Caco-2 (cell line): ENCODE measurements at regions not wholly inside any gene's neighbourhood (a gene's known extent, or its start where the extent isn't known, plus 50 kb on each side); places are given as distances from the start of the nearest gene placed in this dataset.

Experiments
- BruUV-seq: library from RNA; stranded (reverse); fragments of 400-500 nt; replicated peaks from 2 replicates; lab custom pipeline; 2021; lab: Mats Ljungman, UMichigan
- CTCF ChIA-PET: fragments of 300-600 bp; sonication (Branson Sonifier 250); formaldehyde crosslinking; loops from one replicate; lab custom pipeline; 2022; ENCODE audit warnings: antibody characterized with exemption; lab: Charles Lee
- POLR2A ChIA-PET: fragments of 300-600 bp; sonication (Branson Sonifier 250); formaldehyde crosslinking; loops from one replicate; lab custom pipeline; 2022; ENCODE audit warnings: antibody characterized with exemption; lab: Charles Lee
- DNase-seq, 2 experiments: peaks; one replicate each; pipeline versions ENCODE4 v3.0.0 to v3.0.0-alpha.2; 2020 to 2022
- H3K27me3 ChIP-seq: replicated peaks from 2 replicates; pipeline ENCODE4 v1.6.0; 2011; ENCODE audit warnings: low read length; ENCODE audit not compliant: control insufficient read depth, insufficient read depth
- H3K36me3 ChIP-seq: 2 replicates; pipeline ENCODE4 v1.5.1; 2011; ENCODE audit warnings: low read length; ENCODE audit not compliant: control insufficient read depth, insufficient read depth
- H3K4me1 ChIP-seq: fragments of 250-450 bp; sonication (Bioruptor Pico); 2 replicates; pipeline ENCODE4 v1.5.1; 2020; ENCODE audit warnings: mild to moderate bottlenecking
- H3K4me3 ChIP-seq: 2 replicates; pipeline ENCODE4 v1.5.1; 2011; ENCODE audit warnings: low read depth, mild to moderate bottlenecking, control low read depth, low read length
- H3K9me3 ChIP-seq: fragments of 250-450 bp; sonication (Bioruptor Pico); 2 replicates; pipeline ENCODE4 v1.5.1; 2020; ENCODE audit warnings: mild to moderate bottlenecking, moderate library complexity
- H3K27ac Mint-ChIP-seq: one replicate; pipeline ENCODE4 v1.8.0; 2022; ENCODE audit warnings: mixed read lengths; ENCODE audit not compliant: unreplicated experiment
- H3K27me3 Mint-ChIP-seq: one replicate; pipeline ENCODE4 v1.8.0; 2022; ENCODE audit warnings: mixed read lengths; ENCODE audit not compliant: insufficient read depth, unreplicated experiment
- H3K36me3 Mint-ChIP-seq: one replicate; pipeline ENCODE4 v1.8.0; 2022; ENCODE audit warnings: mild to moderate bottlenecking, mixed read lengths; ENCODE audit not compliant: insufficient read depth, unreplicated experiment
- H3K4me1 Mint-ChIP-seq: one replicate; pipeline ENCODE4 v1.8.0; 2022; ENCODE audit warnings: low read depth, mixed read lengths; ENCODE audit not compliant: unreplicated experiment
- H3K4me3 Mint-ChIP-seq: one replicate; pipeline ENCODE4 v1.8.0; 2022; ENCODE audit warnings: mild to moderate bottlenecking, moderate library complexity, mixed read lengths; ENCODE audit not compliant: unreplicated experiment
- H3K9me3 Mint-ChIP-seq: one replicate; pipeline ENCODE4 v1.8.0; 2022; ENCODE audit warnings: mixed read lengths; ENCODE audit not compliant: unreplicated experiment
- intact Hi-C: fragments of 100-400 bp; cut with micrococcal nuclease; formaldehyde crosslinking; loops from one replicate; pipeline ENCODE4 v1.10.0; 2022; ENCODE audit not compliant: unreplicated experiment
- TF ChIP-seq, protein P1 (sequence below), 2 experiments: fragments of 200-600 bp in 1 of 2; IDR thresholded peaks; 1 replicate in 1 of 2; 2 replicates in 1 of 2; pipeline versions ENCODE4 v1.5.1 to v1.8.0; 2011 to 2022; ENCODE audit warnings: antibody characterized with exemption in 1 of 2, control low read depth in 1 of 2, inconsistent platforms in 1 of 2, low read depth in 1 of 2, low read length in 1 of 2, mild to moderate bottlenecking in 1 of 2, moderate library complexity in 1 of 2; ENCODE audit not compliant: insufficient read depth in 1 of 2, severe bottlenecking in 1 of 2, unreplicated experiment in 1 of 2

DNA sequence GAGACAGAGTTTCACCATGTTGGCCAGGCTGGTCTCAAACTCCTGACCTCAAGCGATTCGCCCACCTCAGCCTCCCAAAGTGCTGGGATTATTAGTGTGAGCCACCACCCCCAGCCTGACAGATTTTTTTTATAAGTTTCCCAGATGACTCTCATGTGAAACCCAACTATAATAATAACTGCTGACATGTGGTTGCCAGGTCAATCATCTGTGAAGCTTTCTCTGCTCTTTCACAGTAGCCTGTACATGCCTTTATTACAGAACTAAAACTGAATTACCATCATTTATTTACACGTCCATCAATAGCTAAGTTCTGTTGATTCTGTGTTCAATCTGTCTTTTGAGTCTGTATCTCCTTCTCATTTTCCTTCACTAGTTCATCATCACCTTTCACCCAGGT, 218.5 kb downstream of the RPS29 start:
- H3K27me3 Mint-ChIP-seq: no peaks in the 10 kb centered on the region
- POLR2A ChIA-PET: no interaction called here
- no peaks in the 10 kb centered on the region for H3K4me1 Mint-ChIP-seq
- Histone ChIP-seq H3K4me3 (no peak overlapping the region), H3K9me3 (no peaks in the 10 kb centered on the region), H3K36me3 (no peaks in the 10 kb centered on the region), H3K27me3 (no peaks in the 10 kb centered on the region), H3K4me1 (peaks cover 18% of the 10 kb centered on the region)
- no peak for DNase-seq
- no peaks in the 10 kb centered on the region for H3K36me3 Mint-ChIP-seq
- no TSS peak for BruUV-seq
- no peak overlapping the region for H3K4me3 Mint-ChIP-seq
- TF ChIP-seq, protein P1, sequence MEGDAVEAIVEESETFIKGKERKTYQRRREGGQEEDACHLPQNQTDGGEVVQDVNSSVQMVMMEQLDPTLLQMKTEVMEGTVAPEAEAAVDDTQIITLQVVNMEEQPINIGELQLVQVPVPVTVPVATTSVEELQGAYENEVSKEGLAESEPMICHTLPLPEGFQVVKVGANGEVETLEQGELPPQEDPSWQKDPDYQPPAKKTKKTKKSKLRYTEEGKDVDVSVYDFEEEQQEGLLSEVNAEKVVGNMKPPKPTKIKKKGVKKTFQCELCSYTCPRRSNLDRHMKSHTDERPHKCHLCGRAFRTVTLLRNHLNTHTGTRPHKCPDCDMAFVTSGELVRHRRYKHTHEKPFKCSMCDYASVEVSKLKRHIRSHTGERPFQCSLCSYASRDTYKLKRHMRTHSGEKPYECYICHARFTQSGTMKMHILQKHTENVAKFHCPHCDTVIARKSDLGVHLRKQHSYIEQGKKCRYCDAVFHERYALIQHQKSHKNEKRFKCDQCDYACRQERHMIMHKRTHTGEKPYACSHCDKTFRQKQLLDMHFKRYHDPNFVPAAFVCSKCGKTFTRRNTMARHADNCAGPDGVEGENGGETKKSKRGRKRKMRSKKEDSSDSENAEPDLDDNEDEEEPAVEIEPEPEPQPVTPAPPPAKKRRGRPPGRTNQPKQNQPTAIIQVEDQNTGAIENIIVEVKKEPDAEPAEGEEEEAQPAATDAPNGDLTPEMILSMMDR (IDR thresholded peaks at IDR 0.05; ENCODE audit: insufficient read depth in 1 of 2, low read depth in 1 of 2, low read length in 1 of 2, severe bottlenecking in 1 of 2, unreplicated experiment in 1 of 2): no peak
- intact Hi-C loops: no loop called here
- CTCF ChIA-PET: no interaction called here
- no peaks in the 10 kb centered on the region for H3K9me3 Mint-ChIP-seq
- no peak overlapping the region for H3K27ac Mint-ChIP-seq

DNA sequence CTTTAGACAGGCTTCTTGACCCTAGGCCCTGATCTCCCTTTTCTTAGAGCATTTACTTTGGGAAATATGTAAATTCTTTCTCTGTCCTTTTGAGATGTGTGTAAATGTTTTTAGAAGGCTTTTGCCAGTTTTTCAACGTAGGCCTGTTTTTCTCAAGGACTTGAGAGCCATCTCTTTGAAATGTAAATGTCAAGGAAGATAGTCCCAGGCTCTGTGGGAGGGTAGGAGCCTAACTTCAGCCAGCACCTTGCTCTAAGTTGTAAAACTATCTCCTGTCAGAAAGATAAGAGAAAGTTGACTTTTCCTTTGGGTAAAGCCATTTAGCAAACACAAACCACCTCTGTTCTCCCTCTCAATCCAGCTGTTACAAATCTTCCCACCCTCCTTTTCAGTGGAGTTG, 219.8 kb downstream of the RPS29 start:
- Histone ChIP-seq H3K4me3 (no peak overlapping the region), H3K36me3 (no peaks in the 10 kb centered on the region), H3K9me3 (no peaks in the 10 kb centered on the region), H3K27me3 (no peaks in the 10 kb centered on the region), H3K4me1 (peaks cover 18% of the 10 kb centered on the region)
- Mint-ChIP-seq H3K4me1 (no peaks in the 10 kb centered on the region), H3K9me3 (no peaks in the 10 kb centered on the region), H3K27me3 (no peaks in the 10 kb centered on the region), H3K27ac (no peak overlapping the region), H3K36me3 (no peaks in the 10 kb centered on the region), H3K4me3 (no peak overlapping the region)
- TF ChIP-seq, protein P1 (IDR thresholded peaks at IDR 0.05; ENCODE audit: insufficient read depth in 1 of 2, low read depth in 1 of 2, low read length in 1 of 2, severe bottlenecking in 1 of 2, unreplicated experiment in 1 of 2): no peak
- intact Hi-C loops: no loop called here
- BruUV-seq: no TSS peak
- DNase-seq: peak; percentile 34 to 47
- CTCF ChIA-PET: no interaction called here
- POLR2A ChIA-PET: no interaction called here

DNA sequence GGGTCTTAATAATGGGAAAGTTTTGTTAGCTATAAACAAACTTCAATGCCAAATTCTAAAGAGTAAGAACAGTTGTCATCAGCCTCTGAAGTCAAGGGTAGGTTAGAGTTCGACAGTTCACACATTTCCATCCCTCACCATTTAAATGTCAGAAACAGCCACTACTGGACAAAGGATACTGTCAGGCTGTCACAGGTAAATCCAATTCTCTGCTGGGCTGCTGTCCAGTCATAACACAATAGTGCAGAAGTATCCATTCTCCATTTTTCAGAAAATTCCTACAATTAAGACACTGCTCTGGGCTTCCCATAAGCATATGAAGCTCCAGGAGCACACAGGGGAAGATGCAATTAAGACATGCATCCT, 221.4 kb downstream of the RPS29 start:
- no peak overlapping the region for H3K27ac Mint-ChIP-seq
- Histone ChIP-seq H3K9me3 (no peaks in the 10 kb centered on the region), H3K27me3 (no peaks in the 10 kb centered on the region), H3K4me1 (peaks cover 18% of the 10 kb centered on the region), H3K36me3 (no peaks in the 10 kb centered on the region), H3K4me3 (no peak overlapping the region)
- H3K9me3 Mint-ChIP-seq: peaks cover 2% of the 10 kb centered on the region
- TF ChIP-seq, protein P1 (IDR thresholded peaks at IDR 0.05; ENCODE audit: insufficient read depth in 1 of 2, low read depth in 1 of 2, low read length in 1 of 2, severe bottlenecking in 1 of 2, unreplicated experiment in 1 of 2): no peak
- POLR2A ChIA-PET: no interaction called here
- no peak overlapping the region for H3K4me3 Mint-ChIP-seq
- intact Hi-C loops: no loop called here
- no peak for DNase-seq
- BruUV-seq: no TSS peak
- no peaks in the 10 kb centered on the region for H3K27me3 Mint-ChIP-seq
- no peaks in the 10 kb centered on the region for H3K36me3 Mint-ChIP-seq
- CTCF ChIA-PET: no interaction called here
- no peaks in the 10 kb centered on the region for H3K4me1 Mint-ChIP-seq
